ENCODE measurements at regions not wholly inside any gene's neighbourhood (a gene's known extent, or its start where the extent isn't known, plus 50 kb on each side); places are given as distances from the start of the nearest gene placed in this dataset.
"Not testable (repeated sequence)": the region's sequence is repeated elsewhere in the genome, so short reads cannot be mapped to it uniquely, and the experiment has no call there.

DNA sequence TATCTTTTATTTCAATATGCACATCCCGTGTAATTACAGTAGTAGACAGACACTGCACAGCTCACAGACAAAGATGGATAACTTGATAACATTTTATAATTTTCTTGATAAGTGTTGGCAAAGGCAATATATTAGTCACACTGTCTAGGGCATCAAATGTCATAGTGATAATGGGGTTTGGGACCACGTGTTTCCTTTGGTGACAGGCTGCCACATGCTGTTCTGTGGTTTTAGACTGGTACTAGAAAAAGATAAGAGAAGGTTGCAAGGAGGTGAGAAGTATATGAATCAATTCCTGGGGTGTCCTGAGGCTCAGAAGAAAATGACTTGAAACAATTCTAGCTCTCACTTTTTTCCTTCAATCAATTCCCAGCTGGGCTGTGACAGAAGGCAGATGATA, 258.8 kb upstream of the CHD1 start:
- H3K27ac ChIP-seq: no peak overlapping the region
- no peaks in the 10 kb centered on the region for H3K9me3 ChIP-seq (ENCODE audit: control insufficient read depth, low read length)
- no peaks in the 10 kb centered on the region for H3K4me1 ChIP-seq
- H3K79me2 ChIP-seq: no peaks in the 10 kb centered on the region
- TF ChIP-seq, protein P1, sequence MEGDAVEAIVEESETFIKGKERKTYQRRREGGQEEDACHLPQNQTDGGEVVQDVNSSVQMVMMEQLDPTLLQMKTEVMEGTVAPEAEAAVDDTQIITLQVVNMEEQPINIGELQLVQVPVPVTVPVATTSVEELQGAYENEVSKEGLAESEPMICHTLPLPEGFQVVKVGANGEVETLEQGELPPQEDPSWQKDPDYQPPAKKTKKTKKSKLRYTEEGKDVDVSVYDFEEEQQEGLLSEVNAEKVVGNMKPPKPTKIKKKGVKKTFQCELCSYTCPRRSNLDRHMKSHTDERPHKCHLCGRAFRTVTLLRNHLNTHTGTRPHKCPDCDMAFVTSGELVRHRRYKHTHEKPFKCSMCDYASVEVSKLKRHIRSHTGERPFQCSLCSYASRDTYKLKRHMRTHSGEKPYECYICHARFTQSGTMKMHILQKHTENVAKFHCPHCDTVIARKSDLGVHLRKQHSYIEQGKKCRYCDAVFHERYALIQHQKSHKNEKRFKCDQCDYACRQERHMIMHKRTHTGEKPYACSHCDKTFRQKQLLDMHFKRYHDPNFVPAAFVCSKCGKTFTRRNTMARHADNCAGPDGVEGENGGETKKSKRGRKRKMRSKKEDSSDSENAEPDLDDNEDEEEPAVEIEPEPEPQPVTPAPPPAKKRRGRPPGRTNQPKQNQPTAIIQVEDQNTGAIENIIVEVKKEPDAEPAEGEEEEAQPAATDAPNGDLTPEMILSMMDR (IDR thresholded peaks at IDR 0.05): no peak
- H2AFZ ChIP-seq: no peak overlapping the region
- no peak overlapping the region for H3K9ac ChIP-seq
- no peak overlapping the region for H3K4me3 ChIP-seq (ENCODE audit: low read depth, low read length)
- H3K36me3 ChIP-seq (ENCODE audit: control insufficient read depth, insufficient read depth, low read length): no peaks in the 10 kb centered on the region
- H3K27me3 ChIP-seq (ENCODE audit: control insufficient read depth, insufficient read depth, low read length): no peaks in the 10 kb centered on the region
- no peak overlapping the region for H3K4me2 ChIP-seq (ENCODE audit: low read length)

DNA sequence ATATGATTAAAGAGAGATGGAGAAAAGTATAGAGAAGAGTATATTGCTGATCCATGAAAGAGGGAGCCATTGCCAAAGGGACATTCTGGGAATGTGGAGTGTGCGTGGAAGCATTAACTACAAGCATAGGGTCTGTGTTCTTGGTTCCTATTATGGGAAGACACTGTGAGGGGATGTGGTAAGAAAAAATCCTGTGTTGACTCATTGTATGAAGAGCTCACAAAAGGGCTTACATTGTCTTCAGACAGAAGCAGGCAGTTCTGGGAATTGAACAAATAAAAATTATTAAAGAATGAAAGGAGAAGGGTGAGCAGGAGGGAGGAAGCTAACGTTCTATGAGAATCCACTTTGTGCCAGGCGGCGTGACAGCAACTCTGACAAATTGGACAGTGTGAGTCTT, 250.4 kb upstream of the CHD1 start:
- no peaks in the 10 kb centered on the region for H3K4me1 ChIP-seq
- no peaks in the 10 kb centered on the region for H3K79me2 ChIP-seq
- no peak overlapping the region for H2AFZ ChIP-seq
- no peak overlapping the region for H3K27ac ChIP-seq
- no peak overlapping the region for H3K4me3 ChIP-seq (ENCODE audit: low read depth, low read length)
- H3K27me3 ChIP-seq (ENCODE audit: control insufficient read depth, insufficient read depth, low read length): no peaks in the 10 kb centered on the region
- H3K4me2 ChIP-seq (ENCODE audit: low read length): no peak overlapping the region
- H3K9ac ChIP-seq: no peak overlapping the region
- H3K9me3 ChIP-seq (ENCODE audit: control insufficient read depth, low read length): no peaks in the 10 kb centered on the region
- TF ChIP-seq, protein P1 (IDR thresholded peaks at IDR 0.05): no peak
- no peaks in the 10 kb centered on the region for H3K36me3 ChIP-seq (ENCODE audit: control insufficient read depth, insufficient read depth, low read length)

DNA sequence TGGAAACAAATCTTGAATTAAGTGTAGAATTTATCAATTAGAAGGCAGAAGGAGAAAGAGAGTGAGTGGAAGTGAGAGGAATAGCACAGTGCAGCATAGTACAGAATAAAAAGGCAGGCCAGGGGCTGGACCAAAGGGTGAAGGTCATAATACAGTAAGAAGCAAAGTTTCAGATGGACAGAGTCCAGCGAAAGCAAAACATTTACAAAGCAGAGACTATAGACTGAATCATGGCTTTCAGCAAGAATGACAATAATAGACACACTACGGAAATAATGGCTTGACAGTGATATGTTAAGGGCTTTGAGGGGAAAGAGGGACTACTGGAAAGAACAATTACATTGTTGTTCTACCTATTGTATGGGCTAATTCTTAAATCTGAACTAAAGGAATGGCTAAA, 249.0 kb upstream of the CHD1 start:
- Histone ChIP-seq H3K36me3 (ENCODE audit: control insufficient read depth, insufficient read depth, low read length) (no peaks in the 10 kb centered on the region), H3K9me3 (ENCODE audit: control insufficient read depth, low read length) (no peaks in the 10 kb centered on the region), H3K79me2 (no peaks in the 10 kb centered on the region), H3K4me1 (no peaks in the 10 kb centered on the region), H3K27ac (no peak overlapping the region), H3K4me3 (ENCODE audit: low read depth, low read length) (no peak overlapping the region), H2AFZ (no peak overlapping the region), H3K4me2 (ENCODE audit: low read length) (no peak overlapping the region), H3K27me3 (ENCODE audit: control insufficient read depth, insufficient read depth, low read length) (no peaks in the 10 kb centered on the region), H3K9ac (no peak overlapping the region)
- TF ChIP-seq, protein P1 (IDR thresholded peaks at IDR 0.05): no peak

DNA sequence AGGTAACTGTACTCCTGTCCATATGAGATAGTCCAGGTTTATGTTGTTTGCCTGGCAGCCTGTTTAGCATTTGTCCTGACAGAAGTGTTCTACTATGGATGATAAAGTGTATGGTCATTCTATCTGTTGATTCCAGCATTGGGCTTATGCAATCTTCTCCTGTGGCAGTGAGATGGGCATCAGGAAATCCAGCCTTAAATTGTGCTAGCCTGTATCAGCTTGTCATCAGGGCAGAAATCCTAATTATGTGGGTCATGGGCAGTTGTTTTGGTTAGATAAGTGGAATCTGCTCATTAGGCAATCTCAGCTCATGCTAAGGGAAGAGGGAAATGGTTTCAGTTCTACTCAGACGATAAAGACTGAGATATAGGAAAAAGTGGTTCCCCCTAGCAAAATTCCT, 247.4 kb upstream of the CHD1 start:
- TF ChIP-seq, protein P1 (IDR thresholded peaks at IDR 0.05): no peak
- no peak overlapping the region for H2AFZ ChIP-seq

DNA sequence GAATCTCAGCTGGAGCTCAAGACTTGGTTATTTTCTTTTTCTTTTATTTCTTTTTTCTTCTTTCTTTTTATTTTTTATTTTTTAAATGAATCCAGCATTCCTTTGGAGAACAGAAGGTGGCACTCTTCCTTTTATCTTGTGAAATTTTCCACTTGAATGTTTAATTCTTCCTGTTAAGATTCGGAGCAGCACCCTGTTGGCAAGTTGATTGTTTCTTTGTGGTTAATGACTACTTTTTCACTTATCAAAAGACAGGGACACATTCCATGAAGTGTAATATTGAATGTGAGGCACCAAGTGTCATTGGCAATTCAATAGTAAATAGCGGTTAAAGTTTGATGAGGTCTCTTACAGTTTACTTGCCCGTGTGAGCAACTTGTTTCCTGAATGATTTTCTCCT, 240.5 kb upstream of the CHD1 start:
- Histone ChIP-seq H2AFZ (no peak overlapping the region), H3K79me2 (no peaks in the 10 kb centered on the region), H3K36me3 (ENCODE audit: control insufficient read depth, insufficient read depth, low read length) (no peaks in the 10 kb centered on the region), H3K27ac (no peak overlapping the region), H3K4me1 (no peaks in the 10 kb centered on the region), H3K4me2 (ENCODE audit: low read length) (no peak overlapping the region), H3K27me3 (ENCODE audit: control insufficient read depth, insufficient read depth, low read length) (no peaks in the 10 kb centered on the region), H3K4me3 (ENCODE audit: low read depth, low read length) (no peak overlapping the region), H3K9ac (no peak overlapping the region), H3K9me3 (ENCODE audit: control insufficient read depth, low read length) (no peaks in the 10 kb centered on the region)
- TF ChIP-seq, protein P1 (IDR thresholded peaks at IDR 0.05): no peak

More for the DNA sequence above, 247.4 kb upstream of the CHD1 start:
- Histone ChIP-seq H3K9me3 (ENCODE audit: control insufficient read depth, low read length) (no peaks in the 10 kb centered on the region), H3K4me3 (ENCODE audit: low read depth, low read length) (no peak overlapping the region), H3K36me3 (ENCODE audit: control insufficient read depth, insufficient read depth, low read length) (no peaks in the 10 kb centered on the region), H3K27ac (no peak overlapping the region), H3K4me1 (no peaks in the 10 kb centered on the region), H3K9ac (no peak overlapping the region), H3K27me3 (ENCODE audit: control insufficient read depth, insufficient read depth, low read length) (no peaks in the 10 kb centered on the region), H3K4me2 (ENCODE audit: low read length) (peak overlapping the region; percentile 1), H3K79me2 (no peaks in the 10 kb centered on the region)

DNA sequence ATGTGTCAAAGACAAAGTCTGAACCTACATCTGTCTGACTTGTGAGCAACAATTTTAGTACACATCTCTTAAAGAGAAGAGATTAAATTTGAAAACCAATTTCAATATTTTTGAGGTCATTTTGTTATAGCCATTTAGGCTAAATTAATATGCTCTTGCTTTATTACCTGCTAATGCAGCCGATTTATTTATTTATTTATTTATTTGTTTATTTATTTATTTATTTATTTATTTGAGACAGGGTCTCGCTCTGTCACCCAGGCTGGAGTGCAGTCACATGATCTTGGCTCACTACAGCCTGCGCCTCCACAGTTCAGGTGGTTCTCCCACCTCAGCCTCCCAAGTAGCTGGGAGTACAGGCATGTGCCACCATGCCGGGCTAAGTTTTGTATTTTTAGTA, 232.7 kb upstream of the CHD1 start:
- H3K27ac ChIP-seq; H3K9ac ChIP-seq; H3K79me2 ChIP-seq; H3K4me1 ChIP-seq; H3K27me3 ChIP-seq (ENCODE audit: control insufficient read depth, insufficient read depth, low read length); H3K4me3 ChIP-seq (ENCODE audit: low read depth, low read length); H3K9me3 ChIP-seq (ENCODE audit: control insufficient read depth, low read length); H3K36me3 ChIP-seq (ENCODE audit: control insufficient read depth, insufficient read depth, low read length); H3K4me2 ChIP-seq (ENCODE audit: low read length); H2AFZ ChIP-seq: not testable (repeated sequence)
